SHP77 (cell line): ENCODE measurements at regions not wholly inside any gene's neighbourhood (a gene's known extent, or its start where the extent isn't known, plus 50 kb on each side); places are given as distances from the start of the nearest gene placed in this dataset.
"Not testable (repeated sequence)": the region's sequence is repeated elsewhere in the genome, so short reads cannot be mapped to it uniquely, and the experiment has no call there.

Experiments used
- DNase-seq, 2 experiments: peaks; one replicate each; lab custom pipeline; 2025; lab: John Stamatoyannopoulos, UW

DNA sequence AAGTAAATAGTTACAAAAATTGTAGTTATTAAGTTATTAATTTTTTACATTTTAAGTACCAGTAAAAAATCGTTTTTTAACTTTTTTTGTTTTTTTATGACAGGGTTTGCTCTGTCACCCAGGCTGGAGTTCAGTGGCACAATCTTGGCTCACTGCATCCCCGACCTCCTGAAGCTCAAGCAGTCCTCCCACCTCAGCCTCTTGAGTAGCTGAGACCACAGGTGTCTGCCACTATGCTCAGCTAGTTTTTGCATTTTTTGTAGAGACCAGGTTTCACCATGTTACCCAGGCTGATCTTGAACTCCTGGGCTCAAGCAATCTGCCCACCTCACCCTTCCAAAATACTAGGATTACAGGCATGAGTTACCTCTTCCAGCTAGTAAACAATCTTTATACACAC is 477.9 kb upstream of the MIR17HG start:
- DNase-seq, result no peak

GRCh38 chr13:90872491-90873025 is 474.9 kb upstream of the MIR17HG start:
- no peak for DNase-seq

GRCh38 chr13:90880790-90881189 is 466.7 kb upstream of the MIR17HG start:
- no peak for DNase-seq

- DNase-seq, result no peak
These were observed 464.9 kb upstream of the MIR17HG start for GRCh38 chr13:90882551-90882950.

- no peak for DNase-seq
These were observed 463.9 kb upstream of the MIR17HG start for GRCh38 chr13:90883592-90883991.

DNA sequence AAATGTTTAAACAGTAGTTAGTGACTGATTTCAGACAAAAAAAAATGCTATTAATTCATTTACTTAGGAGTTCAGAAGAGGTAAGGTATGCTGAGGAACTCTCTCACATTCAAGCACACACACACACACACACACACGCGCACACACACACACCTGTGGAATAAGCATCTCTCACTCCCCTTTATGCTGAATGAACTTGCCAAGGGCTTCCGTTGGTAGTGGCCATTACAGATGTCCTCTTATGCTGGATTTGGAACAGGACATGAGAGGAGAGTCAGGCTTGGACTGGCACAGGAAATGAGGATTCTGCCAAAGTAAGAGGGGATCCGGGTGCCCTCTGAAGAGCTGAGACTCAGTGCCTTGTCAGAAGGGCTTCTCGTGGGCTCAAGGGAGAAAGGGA is 463.4 kb upstream of the MIR17HG start:
- DNase-seq, result no peak

GRCh38 chr13:90889906-90890834 is 457.3 kb upstream of the MIR17HG start:
- no peak for DNase-seq

- no peak for DNase-seq
These were observed 456.2 kb upstream of the MIR17HG start for GRCh38 chr13:90891329-90891728.

GRCh38 chr13:90893199-90893598 is 454.3 kb upstream of the MIR17HG start:
- DNase-seq, result not testable (repeated sequence)

DNA sequence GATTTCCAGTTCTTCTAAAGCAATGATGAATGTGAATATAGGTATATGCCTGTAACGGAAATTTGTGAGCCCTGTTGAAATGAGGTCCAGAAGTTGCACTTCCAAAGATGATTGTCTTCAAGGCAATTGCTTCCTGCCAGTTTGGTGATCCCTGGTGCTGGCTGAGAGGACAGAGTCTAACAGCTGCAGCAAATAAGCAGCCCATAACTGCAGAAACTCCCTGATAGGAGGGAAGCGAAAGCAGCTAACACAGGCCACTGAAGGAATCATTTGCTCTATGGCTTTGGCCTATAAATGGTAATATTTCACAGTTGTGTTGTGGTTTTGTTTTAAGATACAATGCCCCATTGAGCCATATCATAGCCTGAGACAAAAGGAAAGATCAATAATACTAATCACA is 451.5 kb upstream of the MIR17HG start:
- no peak for DNase-seq

GRCh38 chr13:90898811-90899210 is 448.7 kb upstream of the MIR17HG start:
- no peak for DNase-seq

DNA sequence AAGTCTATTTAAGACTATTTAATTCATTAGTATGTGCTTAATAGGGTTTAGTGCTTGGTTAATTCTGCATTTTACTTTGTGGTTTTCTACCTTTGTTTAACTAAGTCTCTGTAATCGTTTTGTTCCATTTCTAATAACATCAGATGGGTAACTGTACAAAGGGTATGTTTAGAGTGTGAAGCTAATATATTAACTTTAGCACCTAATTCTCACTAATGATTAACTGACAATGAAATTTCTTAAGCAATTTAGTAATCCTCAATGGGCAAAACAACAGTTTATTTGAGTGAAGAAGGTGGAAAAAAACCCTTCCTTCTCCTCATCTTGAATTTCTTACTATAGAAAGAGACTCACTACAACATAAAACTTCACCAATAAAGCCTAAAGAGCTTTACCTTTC is 448.1 kb upstream of the MIR17HG start:
- no peak for DNase-seq

GRCh38 chr13:90902255-90902654 is 445.2 kb upstream of the MIR17HG start:
- no peak for DNase-seq

- no peak for DNase-seq
These were observed 440.9 kb upstream of the MIR17HG start for GRCh38 chr13:90906554-90906953.

DNA sequence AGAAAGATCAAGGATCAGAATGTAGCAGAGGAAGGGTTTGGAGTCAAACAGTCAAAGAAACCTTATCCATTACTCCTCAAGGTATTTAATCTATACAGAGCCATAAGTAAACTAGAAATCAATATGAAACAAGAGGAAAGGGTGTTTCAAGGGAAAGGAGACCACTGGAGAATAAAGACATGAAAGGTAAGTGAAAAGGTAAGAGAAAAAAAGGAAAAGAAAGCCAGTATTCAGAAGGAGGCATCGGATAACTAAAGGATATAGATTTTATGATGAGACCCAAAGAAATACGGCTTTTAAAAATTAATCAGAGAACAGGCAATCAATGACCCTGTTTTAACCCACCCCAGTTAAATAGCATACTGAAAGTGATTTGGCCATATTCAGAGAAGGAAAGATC is 438.7 kb upstream of the MIR17HG start:
- no peak for DNase-seq

DNA sequence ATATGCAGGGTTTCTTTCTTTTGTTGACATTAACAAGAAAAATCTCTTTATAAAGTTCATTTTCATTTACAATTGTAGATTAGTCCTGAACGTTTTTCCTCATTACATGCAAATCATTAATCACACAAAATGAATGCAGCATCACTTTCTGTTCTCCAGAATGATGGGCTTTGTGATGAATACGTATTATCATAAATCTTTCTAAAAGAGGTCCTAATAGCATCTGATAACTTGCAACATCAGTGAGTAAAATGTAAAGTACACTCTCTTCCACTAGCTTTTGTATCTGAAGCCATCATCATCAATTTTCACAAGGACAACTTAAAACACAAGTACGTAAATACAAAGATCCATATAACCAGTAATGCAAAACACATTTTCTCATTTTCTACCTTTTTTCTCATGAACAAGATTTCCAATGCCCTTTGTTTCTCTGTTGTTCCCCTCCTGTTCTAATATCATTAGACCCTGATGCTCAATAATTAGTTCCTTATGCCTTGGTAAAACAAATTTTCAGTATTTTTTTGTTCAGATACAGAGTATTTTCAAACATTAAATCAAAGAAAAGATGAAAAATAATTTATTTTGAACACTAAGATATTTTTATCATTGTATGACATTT is 437.4 kb upstream of the MIR17HG start:
- no peak for DNase-seq

- DNase-seq, result no peak
These were observed 435.2 kb upstream of the MIR17HG start for GRCh38 chr13:90912247-90912646.

GRCh38 chr13:90918536-90918935 is 429.0 kb upstream of the MIR17HG start:
- DNase-seq, result peak in 1 of 2 experiments; percentile 8

- DNase-seq, result no peak
These were observed 428.3 kb upstream of the MIR17HG start for GRCh38 chr13:90919153-90919552.

DNA sequence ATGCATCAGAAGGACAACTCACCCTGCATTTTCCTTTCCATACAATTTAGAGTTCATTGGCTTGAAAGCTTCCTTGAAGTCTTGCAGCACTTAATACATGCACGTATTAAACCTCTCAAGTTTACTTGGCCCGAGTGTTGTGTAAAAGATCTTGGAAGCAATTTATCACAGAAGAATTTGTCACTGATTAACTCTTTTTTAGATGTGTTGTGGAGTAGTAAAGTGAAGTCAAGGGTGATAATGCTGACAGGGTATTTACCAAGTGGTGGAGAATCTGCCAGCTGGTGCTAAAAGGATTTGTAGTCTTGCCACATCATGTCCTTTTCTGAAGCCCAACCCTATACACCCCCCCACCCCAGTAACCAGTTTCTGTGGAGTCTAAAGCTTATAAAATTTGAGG is 421.0 kb upstream of the MIR17HG start:
- DNase-seq, result no peak

- no peak for DNase-seq
These were observed 419.4 kb upstream of the MIR17HG start for GRCh38 chr13:90928109-90928508.

- no peak for DNase-seq
These were observed 414.2 kb upstream of the MIR17HG start for GRCh38 chr13:90933097-90933826.

DNA sequence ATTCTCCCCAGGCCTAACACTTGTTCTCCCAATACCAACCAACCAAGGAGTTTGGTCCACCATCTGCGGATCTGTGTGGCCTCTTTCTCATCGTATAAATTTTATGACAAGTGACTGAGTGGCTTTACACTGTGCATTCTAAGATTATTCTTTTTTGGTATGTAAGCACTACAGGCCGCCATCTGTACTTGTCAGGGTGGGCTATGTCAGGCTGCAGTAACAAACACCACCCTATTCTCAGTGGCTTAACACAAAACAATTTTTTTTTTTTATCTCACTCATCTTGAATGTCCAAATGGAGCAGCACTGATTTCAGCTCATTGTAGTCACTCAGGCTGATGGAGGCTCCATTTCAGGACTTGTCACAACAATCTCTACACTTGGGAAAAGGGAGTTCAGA is 412.7 kb upstream of the MIR17HG start:
- DNase-seq, result no peak
